Mesenchymal stem cell (in vitro differentiated cells and primary cell): ENCODE measurements at regions not wholly inside any gene's neighbourhood (a gene's known extent, or its start where the extent isn't known, plus 50 kb on each side); places are given as distances from the start of the nearest gene placed in this dataset.

Experiments
- DNase-seq: peaks from one replicate; pipeline ENCODE4 v3.0.0-alpha.2; 2013
- H2AFZ ChIP-seq: one replicate; pipeline ENCODE4 v1.6.1; 2013; ENCODE audit warnings: low read depth, mild to moderate bottlenecking, control low read depth, inconsistent platforms, low read length, moderate library complexity
- H2AK5ac ChIP-seq: 2 replicates; pipeline ENCODE4 v1.6.1; 2013; ENCODE audit warnings: low read length, moderate library complexity, mild to moderate bottlenecking, inconsistent platforms; ENCODE audit not compliant: severe bottlenecking
- H2BK120ac ChIP-seq: one replicate; pipeline ENCODE4 v1.6.1; 2013; ENCODE audit warnings: low read depth, mild to moderate bottlenecking, inconsistent platforms, low read length, moderate library complexity
- H2BK12ac ChIP-seq, 2 experiments: one replicate each; pipeline ENCODE4 v1.6.1; 2013; ENCODE audit warnings: inconsistent platforms in 2 of 2, low read length in 2 of 2, mild to moderate bottlenecking in 2 of 2, moderate library complexity in 2 of 2, control low read depth in 1 of 2
- H2BK15ac ChIP-seq: one replicate; pipeline ENCODE4 v1.6.1; 2013; ENCODE audit warnings: mild to moderate bottlenecking, low read depth, inconsistent platforms; ENCODE audit not compliant: poor library complexity, severe bottlenecking
- H2BK5ac ChIP-seq: 2 replicates; pipeline ENCODE4 v1.6.1; 2013; ENCODE audit warnings: low read depth, mild to moderate bottlenecking, low read length, control low read depth, inconsistent platforms; ENCODE audit not compliant: poor library complexity, severe bottlenecking
- H3K14ac ChIP-seq, 2 experiments: one replicate each; pipeline ENCODE4 v1.6.1; 2013; ENCODE audit warnings: inconsistent platforms in 2 of 2, low read length in 2 of 2, control low read depth in 1 of 2, mild to moderate bottlenecking in 1 of 2, moderate library complexity in 1 of 2
- H3K18ac ChIP-seq, 2 experiments: one replicate each; pipeline ENCODE4 v1.6.1; 2013; ENCODE audit warnings: inconsistent platforms in 2 of 2, low read length in 2 of 2, control low read depth in 1 of 2, low read depth in 1 of 2, mild to moderate bottlenecking in 1 of 2
- H3K23ac ChIP-seq, 2 experiments: one replicate each; pipeline ENCODE4 v1.6.1; 2013; ENCODE audit warnings: inconsistent platforms in 2 of 2, low read length in 2 of 2, mild to moderate bottlenecking in 2 of 2, moderate library complexity in 2 of 2, control low read depth in 1 of 2
- H3K27ac ChIP-seq: 2 replicates; pipeline ENCODE4 v1.5.1; 2013; ENCODE audit warnings: mild to moderate bottlenecking, moderate library complexity, low read length, control low read depth, inconsistent platforms; ENCODE audit not compliant: poor library complexity, severe bottlenecking
- H3K27me3 ChIP-seq, 2 experiments: 2 replicates each; pipeline versions ENCODE4 v1.6.1 to v1.7.0; 2013; ENCODE audit warnings: low read length in 2 of 2, mild to moderate bottlenecking in 2 of 2, moderate library complexity in 2 of 2, control low read depth in 1 of 2, inconsistent platforms in 1 of 2; ENCODE audit not compliant: control insufficient read depth in 1 of 2, insufficient read depth in 1 of 2
- H3K36me3 ChIP-seq, 2 experiments: 2 replicates each; pipeline versions ENCODE4 v1.6.1 to v1.7.0; 2013; ENCODE audit warnings: low read length in 2 of 2, control low read depth in 1 of 2, inconsistent platforms in 1 of 2, low read depth in 1 of 2, mild to moderate bottlenecking in 1 of 2; ENCODE audit not compliant: insufficient read depth in 2 of 2, control insufficient read depth in 1 of 2
- H3K4ac ChIP-seq, 2 experiments: one replicate each; pipeline ENCODE4 v1.6.1; 2013; ENCODE audit warnings: inconsistent platforms in 2 of 2, low read length in 2 of 2, mild to moderate bottlenecking in 2 of 2, moderate library complexity in 2 of 2, control low read depth in 1 of 2, low read depth in 1 of 2
- H3K4me1 ChIP-seq: 2 replicates; pipeline ENCODE4 v1.6.1; 2013; ENCODE audit warnings: low read depth, low read length, control low read depth; ENCODE audit not compliant: control insufficient read depth, insufficient read depth
- H3K4me2 ChIP-seq: 2 replicates; pipeline ENCODE4 v1.6.1; 2013; ENCODE audit warnings: low read length, mild to moderate bottlenecking, inconsistent platforms; ENCODE audit not compliant: poor library complexity, severe bottlenecking
- H3K4me3 ChIP-seq, 2 experiments: 2 replicates each; pipeline versions ENCODE4 v1.5.1 to v1.7.0; 2013; ENCODE audit warnings: low read length in 2 of 2, mild to moderate bottlenecking in 2 of 2, control low read depth in 1 of 2, low read depth in 1 of 2; ENCODE audit not compliant: insufficient read depth in 1 of 2
- H3K79me1 ChIP-seq: replicated peaks from 2 replicates; pipeline ENCODE4 v1.6.1; 2013; ENCODE audit warnings: mild to moderate bottlenecking, control low read depth, low read length, inconsistent platforms; ENCODE audit not compliant: poor library complexity, severe bottlenecking
- H3K9ac ChIP-seq: 2 replicates; pipeline ENCODE4 v1.7.0; 2013; ENCODE audit warnings: mild to moderate bottlenecking, low read length, moderate library complexity
- H3K9me3 ChIP-seq: 2 replicates; pipeline ENCODE4 v1.7.0; 2013; ENCODE audit warnings: mild to moderate bottlenecking, low read length; ENCODE audit not compliant: control insufficient read depth
- H4K8ac ChIP-seq: one replicate; pipeline ENCODE4 v1.6.1; 2013; ENCODE audit warnings: inconsistent platforms, mild to moderate bottlenecking, low read length, moderate library complexity
- H4K91ac ChIP-seq: one replicate; pipeline ENCODE4 v1.6.1; 2013; ENCODE audit warnings: mild to moderate bottlenecking, low read length, inconsistent platforms
- WGBS: methylation state at CpG from one replicate; pipeline ENCODE4 v1.1.7; 2013; ENCODE audit warnings: mixed read lengths; 5-methylcytosine and 5-hydroxymethylcytosine counted together

- no peaks in the 10 kb centered on the region for H3K9me3 ChIP-seq
- peak overlapping the region; percentile 47 for H2AK5ac ChIP-seq
- no peak overlapping the region for H2BK5ac ChIP-seq
- H2BK120ac ChIP-seq, result no peak overlapping the region
- H3K23ac ChIP-seq, result no peak overlapping the region
- no peak for DNase-seq
- H3K79me1 ChIP-seq, result no peaks in the 10 kb centered on the region
- H3K4me1 ChIP-seq, result peaks cover 14% of the 10 kb centered on the region
- H3K14ac ChIP-seq, result no peak overlapping the region
- no peaks in the 10 kb centered on the region for H3K36me3 ChIP-seq
- H3K18ac ChIP-seq, result peak overlapping the region in 1 of 2 experiments; percentile 69
- peak overlapping the region; percentile 84 for H3K27ac ChIP-seq
- H3K4ac ChIP-seq, result peak overlapping the region in 1 of 2 experiments; percentile 82
- H2AFZ ChIP-seq, result no peak overlapping the region
- peak overlapping the region; percentile 44 for H2BK15ac ChIP-seq
- no peak overlapping the region for H4K8ac ChIP-seq
- H3K4me2 ChIP-seq, result no peak overlapping the region
- no peak overlapping the region for H3K4me3 ChIP-seq
- H3K9ac ChIP-seq, result no peak overlapping the region
- WGBS, result 100% methylated on average over 1 of the region's 1 CpG
- no peaks in the 10 kb centered on the region for H3K27me3 ChIP-seq
- no peak overlapping the region for H4K91ac ChIP-seq
- H2BK12ac ChIP-seq, result no peak overlapping the region
These were observed 172.6 kb downstream of the NUFIP1 start for GRCh38 chr13:44816701-44817100.

- Histone ChIP-seq H2AFZ (no peak overlapping the region), H3K4me3 (peak overlapping the region in 1 of 2 experiments; percentile 9), H3K14ac (no peak overlapping the region), H2BK120ac (no peak overlapping the region), H3K4me2 (no peak overlapping the region), H3K79me1 (no peaks in the 10 kb centered on the region), H3K9ac (peak overlapping the region; percentile 10), H3K4me1 (peaks cover 14% of the 10 kb centered on the region), H4K91ac (no peak overlapping the region), H2BK15ac (no peak overlapping the region), H3K9me3 (no peaks in the 10 kb centered on the region), H3K27me3 (no peaks in the 10 kb centered on the region), H2AK5ac (peak overlapping the region; percentile 47), H3K4ac (no peak overlapping the region), H4K8ac (peak overlapping the region; percentile 8), H3K36me3 (no peaks in the 10 kb centered on the region), H2BK12ac (peak overlapping the region; percentile 85 to 97), H3K27ac (peak overlapping the region; percentile 84), H3K23ac (no peak overlapping the region), H3K18ac (peak overlapping the region in 1 of 2 experiments; percentile 64), H2BK5ac (peak overlapping the region; percentile 21)
- 1% methylated on average over 5 of the region's 5 CpGs for WGBS
- DNase-seq, result peak; percentile 92
These were observed 173.6 kb downstream of the NUFIP1 start for GRCh38 chr13:44815623-44816022.

- peak overlapping the region in 1 of 2 experiments; percentile 37 for H2BK12ac ChIP-seq
- H3K4me2 ChIP-seq, result no peak overlapping the region
- H2AK5ac ChIP-seq, result peak overlapping the region; percentile 57
- H3K18ac ChIP-seq, result peak overlapping the region in 1 of 2 experiments; percentile 61
- no peak overlapping the region for H3K9ac ChIP-seq
- no peaks in the 10 kb centered on the region for H3K79me1 ChIP-seq
- 89% methylated on average over 2 of the region's 2 CpGs for WGBS
- H3K14ac ChIP-seq, result no peak overlapping the region
- no peak overlapping the region for H2BK5ac ChIP-seq
- no peak overlapping the region for H2AFZ ChIP-seq
- H3K4me1 ChIP-seq, result peaks cover 14% of the 10 kb centered on the region
- no peak overlapping the region for H2BK15ac ChIP-seq
- no peak overlapping the region for H3K4me3 ChIP-seq
- no peak overlapping the region for H4K8ac ChIP-seq
- H3K23ac ChIP-seq, result no peak overlapping the region
- no peaks in the 10 kb centered on the region for H3K36me3 ChIP-seq
- no peaks in the 10 kb centered on the region for H3K27me3 ChIP-seq
- no peak for DNase-seq
- peak overlapping the region in 1 of 2 experiments; percentile 69 for H3K4ac ChIP-seq
- H4K91ac ChIP-seq, result no peak overlapping the region
- no peak overlapping the region for H3K27ac ChIP-seq
- no peak overlapping the region for H2BK120ac ChIP-seq
- no peaks in the 10 kb centered on the region for H3K9me3 ChIP-seq
These were observed 174.4 kb downstream of the NUFIP1 start for GRCh38 chr13:44814836-44815235.

- Histone ChIP-seq H2BK15ac (no peak overlapping the region), H4K91ac (no peak overlapping the region), H4K8ac (no peak overlapping the region), H3K79me1 (no peaks in the 10 kb centered on the region), H2AK5ac (peak overlapping the region; percentile 39), H3K9me3 (no peaks in the 10 kb centered on the region), H2AFZ (no peak overlapping the region), H3K18ac (no peak overlapping the region), H3K4me1 (peaks cover 14% of the 10 kb centered on the region), H2BK5ac (no peak overlapping the region), H3K23ac (no peak overlapping the region), H3K9ac (no peak overlapping the region), H3K14ac (no peak overlapping the region), H3K4me3 (no peak overlapping the region), H3K4me2 (no peak overlapping the region), H3K27ac (no peak overlapping the region), H3K36me3 (no peaks in the 10 kb centered on the region), H2BK120ac (no peak overlapping the region), H3K27me3 (no peaks in the 10 kb centered on the region), H2BK12ac (no peak overlapping the region), H3K4ac (no peak overlapping the region)
- 95% methylated on average over 2 of the region's 2 CpGs for WGBS
- no peak for DNase-seq
These were observed 175.1 kb downstream of the NUFIP1 start for GRCh38 chr13:44814161-44814560.
